GM12891 (cell line): ENCODE measurements at regions not wholly inside any gene's neighbourhood (a gene's known extent, or its start where the extent isn't known, plus 50 kb on each side); places are given as distances from the start of the nearest gene placed in this dataset.
A peak's percentile ranks its signal among the peaks of the same experiment; 100 is the strongest.

Source experiments
- DNase-seq: peaks from one replicate; pipeline ENCODE4 v3.0.0; 2011; ENCODE audit warnings: low spot score; ENCODE audit not compliant: insufficient read length
- FAIRE-seq: peaks from 2 replicates; lab custom pipeline; 2011; peaks lifted over from hg19 to GRCh38; lab: Jason Lieb, UNC
- PAX5 ChIP-seq: IDR thresholded peaks from 2 replicates; pipeline ENCODE4 v1.6.1; 2011; ENCODE audit warnings: low read length, moderate library complexity, mild to moderate bottlenecking; ENCODE audit not compliant: insufficient read depth, severe bottlenecking
- POLR2A ChIP-seq: IDR thresholded peaks from 2 replicates; pipeline ENCODE4 v1.6.1; 2011; ENCODE audit warnings: low read depth, low read length, control low read depth
- POLR2AphosphoS5 ChIP-seq: IDR thresholded peaks from 2 replicates; pipeline ENCODE4 v1.6.1; 2011; ENCODE audit warnings: low read depth, low read length, control low read depth
- POU2F2 ChIP-seq: IDR thresholded peaks from 2 replicates; pipeline ENCODE4 v1.6.1; 2011; ENCODE audit warnings: low read depth, mild to moderate bottlenecking, control low read depth, low read length, moderate library complexity
- SPI1 ChIP-seq: IDR thresholded peaks from 2 replicates; pipeline ENCODE4 v1.6.1; 2011; ENCODE audit warnings: low read depth, low read length, control low read depth
- TAF1 ChIP-seq: IDR thresholded peaks from 2 replicates; pipeline ENCODE4 v1.6.1; 2011; ENCODE audit warnings: low read depth, low read length, control low read depth

GRCh38 chr12:97288531-97288930, 174.1 kb upstream of the RMST start:
- DNase-seq (no peak), FAIRE-seq (no peak)
- no peak for TF ChIP-seq TAF1
- TF ChIP-seq SPI1: no peak
- no peak for TF ChIP-seq POLR2A
- TF ChIP-seq POLR2AphosphoS5: no peak
- TF ChIP-seq POU2F2: no peak
- TF ChIP-seq PAX5: no peak

GRCh38 chr12:97292588-97292987, 170.0 kb upstream of the RMST start:
- TF ChIP-seq POLR2A (no peak), PAX5 (no peak), SPI1 (peak; percentile 87), TAF1 (no peak), POLR2AphosphoS5 (no peak), POU2F2 (no peak)
- no peak for FAIRE-seq
- no peak for DNase-seq

- DNase-seq (no peak), FAIRE-seq (no peak)
- TF ChIP-seq TAF1 (no peak), POU2F2 (no peak), POLR2A (no peak), POLR2AphosphoS5 (no peak), SPI1 (no peak), PAX5 (no peak)
Measured at GRCh38 chr12:97293541-97293940, 169.1 kb upstream of the RMST start.

- FAIRE-seq (no peak), DNase-seq (no peak)
- TF ChIP-seq POLR2AphosphoS5: no peak
- no peak for TF ChIP-seq PAX5
- TF ChIP-seq TAF1: no peak
- no peak for TF ChIP-seq POU2F2
- no peak for TF ChIP-seq SPI1
- no peak for TF ChIP-seq POLR2A
Measured at GRCh38 chr12:97299847-97300246, 162.8 kb upstream of the RMST start.

- TF ChIP-seq POU2F2 (no peak), POLR2AphosphoS5 (no peak), POLR2A (no peak)
- no peak for FAIRE-seq
- no peak for DNase-seq
Measured at GRCh38 chr12:97300431-97300830, 162.2 kb upstream of the RMST start.

GRCh38 chr12:97300891-97301290, 161.7 kb upstream of the RMST start:
- TF ChIP-seq POLR2A: no peak
- TF ChIP-seq SPI1: no peak
- TF ChIP-seq TAF1: no peak
- no peak for TF ChIP-seq POLR2AphosphoS5
- no peak for TF ChIP-seq POU2F2
- TF ChIP-seq PAX5: no peak
- DNase-seq (no peak), FAIRE-seq (no peak)

- TF ChIP-seq PAX5 (no peak), TAF1 (no peak), SPI1 (no peak), POLR2A (no peak), POU2F2 (no peak), POLR2AphosphoS5 (no peak)
- DNase-seq (no peak), FAIRE-seq (no peak)
Measured at GRCh38 chr12:97301576-97301975, 161.0 kb upstream of the RMST start.

GRCh38 chr12:97305651-97306050, 157.0 kb upstream of the RMST start:
- TF ChIP-seq POU2F2 (no peak), PAX5 (no peak), POLR2AphosphoS5 (no peak), SPI1 (no peak), TAF1 (no peak), POLR2A (no peak)
- no peak for DNase-seq
- no peak for FAIRE-seq

GRCh38 chr12:97306147-97306546, 156.5 kb upstream of the RMST start:
- no peak for DNase-seq
- TF ChIP-seq SPI1: peak; percentile 95
- TF ChIP-seq POLR2A: no peak
- peak; percentile 88 for FAIRE-seq

GRCh38 chr12:97308576-97309198, 153.9 kb upstream of the RMST start:
- no peak for DNase-seq
- TF ChIP-seq PAX5 (no peak), POU2F2 (no peak), SPI1 (no peak), POLR2AphosphoS5 (no peak), POLR2A (no peak), TAF1 (no peak)
- no peak for FAIRE-seq

GRCh38 chr12:97309921-97310320, 152.7 kb upstream of the RMST start:
- FAIRE-seq (no peak), DNase-seq (no peak)
- TF ChIP-seq TAF1 (no peak), POLR2AphosphoS5 (no peak), POLR2A (no peak), SPI1 (no peak), PAX5 (no peak), POU2F2 (no peak)
